ENCODE measurements at regions not wholly inside any gene's neighbourhood (a gene's known extent, or its start where the extent isn't known, plus 50 kb on each side); places are given as distances from the start of the nearest gene placed in this dataset.
A peak's percentile ranks its signal among the peaks of the same experiment; 100 is the strongest.
"Not testable (repeated sequence)": the region's sequence is repeated elsewhere in the genome, so short reads cannot be mapped to it uniquely, and the experiment has no call there.

DNA sequence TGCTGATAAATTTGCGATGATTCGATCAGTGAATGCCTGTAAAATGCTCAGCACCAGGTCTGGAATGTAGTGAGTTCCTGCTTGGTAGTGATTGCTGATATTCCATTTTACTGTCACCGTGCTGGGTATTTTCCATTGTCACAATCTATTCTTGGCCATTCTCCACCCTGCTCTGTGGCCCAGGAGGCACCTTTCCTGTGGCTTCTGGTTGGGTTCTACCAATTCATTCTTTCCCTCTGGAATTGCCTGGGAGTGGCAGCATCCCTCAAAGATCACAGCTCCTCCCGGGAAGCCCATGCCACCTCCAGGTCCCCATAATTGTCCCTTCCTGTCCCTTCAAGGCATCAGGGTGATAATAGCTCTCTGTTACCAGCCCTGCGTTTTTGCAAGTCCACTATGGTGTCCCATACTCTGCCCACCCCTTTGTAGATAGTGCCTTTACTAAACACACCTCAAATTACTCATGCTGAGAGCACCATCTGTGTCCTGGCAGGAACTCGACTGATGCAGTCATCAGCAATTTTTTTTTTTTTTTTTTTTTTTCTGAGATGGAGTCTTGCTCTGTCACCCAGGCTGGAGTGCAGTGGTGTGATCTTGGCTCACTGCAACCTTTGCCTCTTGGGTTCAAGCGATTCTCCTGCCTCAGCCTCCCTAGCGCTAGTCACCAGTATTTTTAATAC is 177.8 kb upstream of the PROK2 start:
- peak; percentile 66 for DNase-seq

DNA sequence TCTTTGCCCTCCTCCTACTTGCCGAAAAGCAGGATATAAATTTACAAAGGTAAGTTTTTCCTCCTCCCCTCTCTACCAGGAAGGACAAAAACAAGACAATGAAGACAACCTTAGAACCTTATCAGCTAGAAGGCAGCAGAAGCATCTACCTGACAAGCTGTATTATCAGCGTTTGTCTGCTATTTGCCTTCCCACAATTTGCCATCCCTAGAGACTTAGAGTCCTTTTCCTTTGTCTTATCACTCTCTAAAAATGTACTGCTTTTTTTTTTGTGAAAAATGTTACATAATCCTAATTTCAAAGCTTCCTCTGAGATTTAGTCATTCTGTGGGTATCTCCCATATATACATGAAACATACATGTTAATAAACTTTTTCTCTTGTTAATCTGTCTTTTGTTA is 176.9 kb upstream of the PROK2 start:
- no peak for DNase-seq

DNA sequence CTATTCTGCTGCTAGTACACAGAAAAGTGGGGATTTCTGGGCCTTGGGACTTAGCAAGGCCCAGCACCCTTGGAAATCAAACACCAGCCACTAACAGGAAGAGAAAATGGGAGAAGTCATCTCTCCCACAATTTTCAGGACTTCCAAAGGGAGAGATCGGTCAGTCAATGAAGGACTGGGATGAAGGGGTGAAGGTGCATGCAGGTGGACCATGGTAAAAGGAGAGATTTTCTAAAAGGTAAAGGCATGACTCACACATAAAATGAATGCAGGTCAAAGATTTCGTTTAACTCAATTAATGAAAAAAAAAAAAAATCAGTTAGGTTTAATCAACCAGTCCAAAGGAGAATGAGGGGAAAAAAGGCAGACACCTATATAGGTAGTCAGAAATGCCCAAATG is 176.4 kb upstream of the PROK2 start:
- DNase-seq, result no peak

DNA sequence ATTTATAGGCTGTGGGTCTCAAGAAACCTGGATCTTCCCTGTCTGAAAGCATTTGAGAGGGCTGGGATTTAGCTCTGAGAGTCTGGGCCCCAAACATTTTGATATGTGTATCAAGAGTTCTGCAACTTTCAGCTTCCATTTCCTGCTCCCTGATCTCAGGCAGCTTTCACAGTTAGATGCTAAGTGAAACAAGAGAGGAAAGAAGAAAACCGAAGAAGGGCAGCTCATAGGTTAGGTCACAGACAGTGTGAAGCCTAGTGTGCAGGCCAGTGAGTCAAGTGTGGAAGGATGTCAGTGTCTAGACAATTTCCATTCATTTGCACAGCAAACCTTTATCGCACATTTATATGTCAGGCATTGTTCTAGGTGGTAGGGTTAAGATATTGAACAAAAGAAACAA is 173.6 kb upstream of the PROK2 start:
- DNase-seq, result no peak

DNA sequence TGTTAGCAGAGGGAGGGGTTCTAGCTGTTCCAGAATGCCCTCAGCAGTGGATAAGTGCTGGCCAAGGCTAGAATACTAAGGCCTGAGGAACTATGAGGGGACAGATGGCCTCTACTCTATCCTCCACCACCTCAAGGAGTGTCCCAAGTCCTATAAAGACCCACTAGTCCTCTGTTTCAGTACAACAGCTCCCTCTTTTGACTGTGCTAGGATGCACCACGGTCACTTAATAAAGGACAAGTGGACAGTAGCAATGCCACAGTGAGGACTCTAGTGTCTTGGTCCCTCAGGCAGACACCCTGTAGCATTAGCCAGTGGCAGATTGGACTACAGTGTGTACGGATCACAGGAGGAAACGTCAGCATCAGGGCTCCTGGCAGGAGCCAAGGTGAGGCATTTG is 171.8 kb upstream of the PROK2 start:
- DNase-seq, result no peak

DNA sequence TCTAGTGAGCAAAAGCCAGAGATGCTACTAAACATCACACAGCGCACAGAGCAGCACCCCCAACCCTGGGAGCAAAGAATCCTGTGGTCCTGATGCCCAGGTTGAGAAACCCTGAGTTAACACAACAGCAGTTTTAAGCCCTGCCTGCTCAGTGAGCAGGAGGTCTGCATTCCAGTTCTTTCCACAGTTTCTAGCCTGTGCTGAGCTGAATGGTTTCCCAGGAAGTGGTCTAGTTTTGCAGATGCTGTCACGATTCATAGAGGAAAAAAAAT is 171.1 kb upstream of the PROK2 start:
- no peak for DNase-seq

DNA sequence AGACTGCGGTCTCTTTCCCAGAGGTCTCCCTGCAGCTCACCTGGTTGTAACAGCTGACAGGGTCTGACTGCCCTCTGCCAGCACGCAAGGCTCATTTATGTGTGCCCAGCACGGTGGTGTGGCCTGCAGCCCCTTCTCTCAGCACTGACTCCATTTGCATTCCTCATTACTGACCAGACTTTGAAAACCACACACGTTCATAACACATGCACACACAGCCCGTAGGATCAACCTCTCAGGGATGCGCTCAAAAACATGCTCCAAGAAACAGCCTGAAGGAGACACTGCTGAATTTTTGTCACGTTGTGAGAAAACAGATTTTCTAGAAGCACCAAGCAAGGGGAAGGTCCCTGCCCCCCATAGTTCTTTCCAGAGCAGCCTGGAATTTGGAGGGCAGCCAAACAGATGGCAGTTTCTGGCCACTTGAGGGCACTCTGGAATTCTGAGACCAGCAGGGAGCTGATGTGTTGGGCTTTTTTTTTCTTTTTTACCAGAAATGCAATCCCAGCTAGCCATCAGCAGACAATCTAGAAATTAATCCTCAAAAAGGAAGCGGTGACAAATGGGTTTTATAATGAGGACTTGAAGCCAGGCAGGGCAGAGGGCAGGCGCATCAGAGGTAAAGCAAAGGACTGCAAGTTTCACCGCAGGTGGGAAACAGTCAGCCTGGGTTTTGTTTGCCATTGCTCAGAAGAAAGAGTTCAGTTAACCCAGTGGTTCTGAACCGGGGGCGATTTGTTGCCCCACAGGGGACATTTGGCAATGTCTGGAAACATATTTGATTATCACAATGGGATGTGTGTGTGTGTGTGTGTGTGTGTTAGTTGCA is 170.5 kb upstream of the PROK2 start:
- DNase-seq, result peak; percentile 84

DNA sequence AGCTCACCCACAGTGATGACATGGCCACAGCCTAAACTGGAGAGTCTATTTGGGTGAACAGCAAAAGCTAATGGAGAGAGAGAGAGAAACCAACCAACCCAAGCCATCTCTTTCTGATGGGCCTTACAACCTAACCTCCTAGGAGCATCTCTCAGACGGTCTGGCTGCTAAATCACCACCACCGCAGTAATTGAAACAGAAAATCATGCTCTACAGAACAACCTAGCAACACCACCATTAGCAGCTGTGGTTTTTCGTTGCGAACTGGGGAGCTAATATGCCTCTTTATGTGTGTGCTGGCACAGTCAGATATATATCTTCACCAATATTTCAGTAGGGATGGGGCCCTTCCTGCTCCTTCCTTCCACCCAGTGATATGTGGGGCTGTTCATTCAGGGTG is 166.9 kb upstream of the PROK2 start:
- no peak for DNase-seq

DNA sequence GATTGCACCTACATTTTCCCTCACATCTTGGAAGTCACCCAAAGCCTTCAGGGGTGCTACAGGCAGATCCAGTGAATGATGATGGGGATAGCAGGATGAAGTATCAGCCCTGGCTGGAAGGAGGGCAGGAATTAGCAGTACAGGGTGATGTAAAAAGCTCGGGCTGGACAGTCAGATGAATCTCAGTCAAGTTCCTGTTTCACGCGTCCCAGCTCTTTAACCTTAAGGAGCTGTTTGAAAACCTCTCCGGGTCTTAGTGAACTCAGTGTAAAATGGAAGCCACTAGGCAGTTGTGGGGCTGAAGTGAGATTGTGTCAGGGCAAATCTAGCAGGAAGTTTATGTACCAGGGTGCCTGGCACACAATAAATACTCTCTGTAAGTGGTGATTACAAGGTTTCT is 166.4 kb upstream of the PROK2 start:
- DNase-seq, result no peak

GRCh38 chr3:71949442-71949841 is 164.5 kb upstream of the PROK2 start:
- no peak for DNase-seq

- DNase-seq, result peak; percentile 81
Measured at GRCh38 chr3:71944482-71945065, 159.6 kb upstream of the PROK2 start.

- no peak for DNase-seq
Measured at GRCh38 chr3:71942432-71943187, 157.7 kb upstream of the PROK2 start.

DNA sequence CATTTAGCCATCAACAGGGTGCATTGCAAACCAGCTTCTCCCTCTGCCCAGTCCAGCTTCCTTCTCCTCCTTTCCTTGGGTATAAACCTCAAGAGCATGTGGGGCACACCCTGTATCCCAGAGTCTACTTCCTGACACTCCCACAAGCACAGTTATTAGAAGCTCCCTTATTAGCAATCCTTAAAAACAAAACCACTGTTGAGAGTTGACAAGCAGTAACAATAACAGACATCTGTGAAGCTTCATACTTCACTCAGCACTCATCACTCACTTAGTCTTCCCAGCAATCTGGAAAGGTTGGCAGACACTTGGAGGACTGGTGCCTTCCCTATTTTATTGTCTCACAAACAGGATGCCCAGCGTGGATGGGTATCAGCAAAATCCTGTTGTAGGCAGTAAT is 155.5 kb upstream of the PROK2 start:
- peak; percentile 33 for DNase-seq

DNA sequence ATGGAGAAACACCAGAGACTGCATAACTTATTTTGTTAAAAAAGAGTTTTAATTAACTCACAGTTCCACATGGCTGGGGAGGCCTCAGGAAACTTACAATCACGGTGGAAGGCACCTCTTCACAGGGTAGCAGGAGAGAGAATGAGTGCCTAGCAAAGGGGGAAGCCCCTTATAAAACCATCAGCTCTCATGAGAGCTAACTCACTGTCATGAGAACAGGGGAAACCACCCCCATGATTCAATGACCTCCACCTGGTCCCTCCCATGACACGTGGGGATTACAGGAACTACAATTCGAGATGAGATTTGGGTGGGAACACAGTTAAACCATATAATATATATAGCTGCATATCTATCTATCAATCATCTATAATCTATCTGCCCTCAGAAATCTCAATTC is 153.1 kb upstream of the PROK2 start:
- DNase-seq, result not testable (repeated sequence)

- DNase-seq, result no peak
Measured at GRCh38 chr3:71936681-71937080, 151.7 kb upstream of the PROK2 start.

- DNase-seq, result no peak
Measured at GRCh38 chr3:71934520-71935270, 149.7 kb upstream of the PROK2 start.

GRCh38 chr3:71931922-71932321 is 147.0 kb upstream of the PROK2 start:
- DNase-seq, result no peak

DNA sequence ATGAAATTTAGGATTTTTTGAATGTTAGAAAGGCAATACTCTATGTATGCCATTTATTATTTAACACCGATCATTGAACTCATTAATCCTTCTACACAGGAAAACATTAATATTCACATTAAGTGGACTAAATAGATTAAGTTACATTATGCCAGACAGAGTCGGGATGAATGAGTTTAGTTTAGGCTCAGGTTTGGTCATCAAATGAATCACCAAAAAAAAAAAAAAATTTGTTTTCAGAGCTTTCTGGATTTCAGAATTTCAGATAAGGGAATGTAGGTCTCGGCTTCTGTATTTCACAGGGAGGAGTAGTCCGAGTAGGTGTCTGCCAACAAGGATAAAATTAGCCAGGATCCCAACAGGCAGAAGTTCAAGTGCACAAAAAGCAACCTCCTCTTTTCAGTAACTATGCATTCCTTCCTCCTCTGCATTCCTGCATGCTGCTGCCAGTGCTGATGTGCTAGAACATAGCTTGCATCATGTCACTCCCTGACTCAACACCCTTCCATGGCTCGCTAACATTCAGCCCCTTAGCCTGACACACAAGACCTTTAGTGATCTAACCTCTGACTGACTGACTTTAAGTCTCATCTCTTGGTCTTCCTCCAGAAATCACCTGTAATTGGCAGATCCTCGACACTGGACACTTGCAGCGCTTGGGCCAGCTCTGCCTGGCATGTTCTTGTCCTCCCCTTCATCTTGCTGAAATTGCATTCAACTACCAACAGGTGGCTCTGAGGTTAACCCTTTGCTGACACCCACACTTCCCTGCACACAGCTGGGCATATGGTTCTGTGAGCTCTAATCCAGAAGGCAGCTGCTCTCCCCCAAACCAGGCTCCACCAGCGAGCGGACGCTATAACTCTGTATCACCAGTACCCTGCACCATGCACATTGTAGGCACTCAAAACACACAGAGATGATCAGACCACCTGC is 145.4 kb upstream of the PROK2 start:
- peak; percentile 18 for DNase-seq

- no peak for DNase-seq
Measured at GRCh38 chr3:71928212-71928611, 143.3 kb upstream of the PROK2 start.

GRCh38 chr3:71927505-71928066 is 142.6 kb upstream of the PROK2 start:
- no peak for DNase-seq

GRCh38 chr3:71926616-71927015 is 141.7 kb upstream of the PROK2 start:
- no peak for DNase-seq

GRCh38 chr3:71926262-71926600 is 141.3 kb upstream of the PROK2 start:
- peak; percentile 73 for DNase-seq
